RWPE2 (cell line): ENCODE measurements at regions not wholly inside any gene's neighbourhood (a gene's known extent, or its start where the extent isn't known, plus 50 kb on each side); places are given as distances from the start of the nearest gene placed in this dataset.
A peak's percentile ranks its signal among the peaks of the same experiment; 100 is the strongest.
"Not testable (repeated sequence)": the region's sequence is repeated elsewhere in the genome, so short reads cannot be mapped to it uniquely, and the experiment has no call there.

Experiments used
- ATAC-seq: fragments of 200-7000 bp; cut with Tn5 transposase; 3 replicates; pipeline ENCODE4 v1.9.1; 2021; ENCODE audit warnings: low read depth
- DNase-seq: peaks from one replicate; pipeline ENCODE4 v3.0.0-alpha.2; 2020; ENCODE audit warnings: low spot score
- H3K27ac ChIP-seq: fragments of 450-650 bp; 2 replicates; pipeline ENCODE4 v1.5.1; 2017; ENCODE audit warnings: mild to moderate bottlenecking; ENCODE audit not compliant: poor library complexity, severe bottlenecking
- H3K27me3 ChIP-seq: fragments of 250-450 bp; sonication (Bioruptor Pico); 2 replicates; pipeline ENCODE4 v1.5.1; 2021; ENCODE audit warnings: mild to moderate bottlenecking, moderate library complexity; ENCODE audit not compliant: insufficient read depth, poor library complexity, severe bottlenecking
- H3K36me3 ChIP-seq: fragments of 250-450 bp; sonication (Bioruptor Pico); 2 replicates; pipeline ENCODE4 v1.5.1; 2020; ENCODE audit warnings: low read depth, mild to moderate bottlenecking, moderate library complexity
- H3K4me1 ChIP-seq: fragments of 250-450 bp; sonication (Bioruptor Pico); 2 replicates; pipeline ENCODE4 v1.5.1; 2021; ENCODE audit warnings: mild to moderate bottlenecking, moderate library complexity; ENCODE audit not compliant: insufficient read depth, poor library complexity, severe bottlenecking
- H3K4me3 ChIP-seq: fragments of 250-450 bp; sonication (Bioruptor Pico); 2 replicates; pipeline ENCODE4 v1.5.1; 2021; ENCODE audit warnings: mild to moderate bottlenecking, moderate library complexity; ENCODE audit not compliant: severe bottlenecking
- H3K9me3 ChIP-seq: fragments of 250-450 bp; sonication (Bioruptor Pico); 2 replicates; pipeline ENCODE4 v1.5.1; 2021; ENCODE audit warnings: mild to moderate bottlenecking, moderate library complexity; ENCODE audit not compliant: severe bottlenecking
- TF ChIP-seq, protein P1 (sequence below): fragments of 450-650 bp; IDR thresholded peaks from one replicate; pipeline ENCODE4 v1.5.1; 2017; ENCODE audit warnings: mild to moderate bottlenecking, moderate library complexity; ENCODE audit not compliant: poor library complexity, severe bottlenecking

DNA sequence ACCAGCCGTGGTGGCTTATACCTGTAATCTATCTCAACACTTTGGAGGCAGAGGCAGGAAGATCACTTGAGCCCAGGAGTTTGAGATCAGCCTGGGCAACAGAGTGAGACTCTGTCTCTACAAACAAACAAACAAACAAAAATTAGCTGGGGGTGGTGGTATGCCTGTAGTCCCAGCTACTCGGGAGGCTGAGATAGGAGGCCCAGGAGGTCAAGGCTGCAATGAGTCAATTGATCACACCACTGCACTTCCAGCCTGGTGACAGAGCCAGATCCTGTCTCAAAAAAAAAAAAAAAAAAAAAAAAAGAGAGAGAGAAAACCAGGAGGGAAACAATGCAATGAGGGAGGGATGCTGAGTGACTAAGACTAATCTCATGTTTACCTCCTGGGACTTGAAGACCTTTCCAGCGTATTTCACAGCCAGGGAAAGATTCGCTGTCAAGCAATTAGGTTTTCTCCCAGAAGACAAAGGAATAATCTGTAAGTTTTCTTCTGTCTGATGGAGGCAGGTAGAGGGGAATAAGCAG is 51.1 kb upstream of the MIER3 start:
- H3K4me3 ChIP-seq: no peak overlapping the region
- no peak overlapping the region for H3K27ac ChIP-seq
- no peaks in the 10 kb centered on the region for H3K27me3 ChIP-seq
- peaks cover 12% of the 10 kb centered on the region for H3K4me1 ChIP-seq
- ATAC-seq: no peak
- H3K9me3 ChIP-seq: no peaks in the 10 kb centered on the region
- TF ChIP-seq, protein P1, sequence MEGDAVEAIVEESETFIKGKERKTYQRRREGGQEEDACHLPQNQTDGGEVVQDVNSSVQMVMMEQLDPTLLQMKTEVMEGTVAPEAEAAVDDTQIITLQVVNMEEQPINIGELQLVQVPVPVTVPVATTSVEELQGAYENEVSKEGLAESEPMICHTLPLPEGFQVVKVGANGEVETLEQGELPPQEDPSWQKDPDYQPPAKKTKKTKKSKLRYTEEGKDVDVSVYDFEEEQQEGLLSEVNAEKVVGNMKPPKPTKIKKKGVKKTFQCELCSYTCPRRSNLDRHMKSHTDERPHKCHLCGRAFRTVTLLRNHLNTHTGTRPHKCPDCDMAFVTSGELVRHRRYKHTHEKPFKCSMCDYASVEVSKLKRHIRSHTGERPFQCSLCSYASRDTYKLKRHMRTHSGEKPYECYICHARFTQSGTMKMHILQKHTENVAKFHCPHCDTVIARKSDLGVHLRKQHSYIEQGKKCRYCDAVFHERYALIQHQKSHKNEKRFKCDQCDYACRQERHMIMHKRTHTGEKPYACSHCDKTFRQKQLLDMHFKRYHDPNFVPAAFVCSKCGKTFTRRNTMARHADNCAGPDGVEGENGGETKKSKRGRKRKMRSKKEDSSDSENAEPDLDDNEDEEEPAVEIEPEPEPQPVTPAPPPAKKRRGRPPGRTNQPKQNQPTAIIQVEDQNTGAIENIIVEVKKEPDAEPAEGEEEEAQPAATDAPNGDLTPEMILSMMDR: no peak
- no peaks in the 10 kb centered on the region for H3K36me3 ChIP-seq
- DNase-seq: no peak

DNA sequence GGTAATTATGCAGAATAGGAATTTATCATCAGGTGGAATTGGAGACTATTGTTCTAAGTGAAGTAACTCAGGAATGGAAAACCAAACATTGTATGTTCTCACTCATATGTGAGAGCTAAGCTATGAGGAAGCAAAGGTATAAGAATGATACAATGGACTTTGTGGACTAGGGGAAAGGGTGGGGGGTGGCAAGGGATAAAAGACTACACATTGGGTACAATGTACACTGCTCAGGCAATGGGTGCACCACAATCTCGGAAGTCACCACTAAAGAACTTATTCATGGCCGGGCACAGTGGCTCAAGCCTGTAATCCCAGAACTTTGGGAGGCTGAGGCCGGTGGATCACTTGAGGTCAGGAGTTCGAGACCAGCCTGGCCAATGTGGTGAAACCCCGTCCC is 51.6 kb upstream of the MIER3 start:
- not testable (repeated sequence) for H3K27me3 ChIP-seq, H3K36me3 ChIP-seq, DNase-seq, H3K4me3 ChIP-seq, H3K27ac ChIP-seq, H3K9me3 ChIP-seq, ATAC-seq
- H3K4me1 ChIP-seq: peaks cover 12% of the 10 kb centered on the region

DNA sequence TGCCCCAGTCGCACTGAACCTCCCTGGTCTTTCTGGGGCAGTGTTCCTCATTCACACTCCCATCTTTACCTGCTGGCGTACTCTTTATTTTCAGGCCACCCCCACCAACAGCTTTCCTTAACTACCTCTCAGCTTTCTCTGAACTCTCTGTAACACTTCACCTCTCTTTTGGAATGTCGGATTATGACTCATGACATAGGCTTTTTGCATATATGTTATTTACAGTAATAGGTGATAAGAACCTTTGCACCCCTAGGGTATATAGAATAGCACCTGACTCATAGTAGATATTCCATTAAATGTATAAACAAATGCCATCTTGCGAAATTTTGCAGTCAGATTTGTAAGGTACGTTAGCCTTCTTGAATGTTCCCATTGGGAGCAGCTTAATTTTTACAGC is 52.9 kb upstream of the MIER3 start:
- TF ChIP-seq, protein P1: no peak
- no peaks in the 10 kb centered on the region for H3K9me3 ChIP-seq
- no peak overlapping the region for H3K4me3 ChIP-seq
- no peak overlapping the region for H3K27ac ChIP-seq
- H3K27me3 ChIP-seq: no peaks in the 10 kb centered on the region
- peaks cover 12% of the 10 kb centered on the region for H3K4me1 ChIP-seq
- H3K36me3 ChIP-seq: no peaks in the 10 kb centered on the region
- DNase-seq (no peak), ATAC-seq (peak; percentile 98)

DNA sequence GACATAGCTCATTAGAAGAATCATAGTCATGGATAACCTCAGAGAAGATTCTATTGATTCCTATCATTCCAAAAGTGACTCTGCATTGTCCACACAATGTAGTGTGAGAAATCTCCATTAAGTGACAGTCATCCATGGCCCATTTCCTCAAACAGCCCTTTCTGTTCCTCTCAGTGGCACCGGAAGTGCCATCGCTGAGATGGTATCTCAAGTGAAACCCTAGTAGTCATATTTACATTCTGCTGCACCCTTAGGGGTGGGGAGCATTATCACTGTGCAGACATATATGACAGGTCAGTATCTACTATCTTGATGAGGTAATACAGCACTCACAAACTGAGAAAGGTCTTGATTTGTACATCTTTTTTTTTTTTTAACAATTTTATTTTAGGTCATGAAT is 55.4 kb upstream of the MIER3 start:
- no peaks in the 10 kb centered on the region for H3K27me3 ChIP-seq
- H3K9me3 ChIP-seq: no peaks in the 10 kb centered on the region
- H3K27ac ChIP-seq: no peak overlapping the region
- TF ChIP-seq, protein P1: no peak
- ATAC-seq (no peak), DNase-seq (no peak)
- H3K36me3 ChIP-seq: no peaks in the 10 kb centered on the region
- H3K4me3 ChIP-seq: no peak overlapping the region
- H3K4me1 ChIP-seq: peaks cover 12% of the 10 kb centered on the region

DNA sequence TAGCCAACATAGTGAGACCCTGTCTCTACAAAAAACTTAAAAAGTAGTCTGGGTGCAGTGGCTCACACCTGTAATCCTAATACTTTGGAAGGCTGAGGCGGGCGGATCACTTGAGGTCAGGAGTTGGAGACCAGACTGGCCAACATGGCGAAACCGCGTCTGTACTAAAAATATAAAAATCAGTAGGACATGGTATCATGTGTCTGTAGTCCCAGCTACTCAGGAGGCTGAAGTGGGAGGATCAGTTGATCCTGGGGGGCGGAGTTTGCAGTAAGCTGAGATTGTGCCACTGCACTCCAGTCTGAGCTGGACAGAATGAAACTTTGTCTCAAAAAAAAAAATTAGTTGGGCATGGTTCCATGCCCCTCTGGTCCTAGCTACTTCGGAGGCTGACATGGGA is 57.9 kb upstream of the MIER3 start:
- peaks cover 6% of the 10 kb centered on the region for H3K4me1 ChIP-seq
- TF ChIP-seq, protein P1: no peak
- no peak overlapping the region for H3K4me3 ChIP-seq
- DNase-seq: no peak
- H3K27ac ChIP-seq: no peak overlapping the region
- H3K36me3 ChIP-seq: no peaks in the 10 kb centered on the region
- no peak for ATAC-seq
- no peaks in the 10 kb centered on the region for H3K27me3 ChIP-seq
- no peaks in the 10 kb centered on the region for H3K9me3 ChIP-seq
